HepG2 (cell line): ENCODE measurements at regions not wholly inside any gene's neighbourhood (a gene's known extent, or its start where the extent isn't known, plus 50 kb on each side); places are given as distances from the start of the nearest gene placed in this dataset.

Experiments used
- ATAC-seq: fragments of 200-7000 bp; cut with Tn5 transposase; 3 replicates; pipeline ENCODE4 v1.9.1; 2020; ENCODE audit warnings: mild to moderate bottlenecking, moderate library complexity
- BruUV-seq: library from RNA; stranded (reverse); fragments of 400-500 nt; replicated peaks from 2 replicates; lab custom pipeline; 2021; lab: Mats Ljungman, UMichigan
- CTCF ChIA-PET: fragments of 300-600 bp; formaldehyde crosslinking; extraction: SDS; loops from one replicate; lab custom pipeline; 2021; ENCODE audit warnings: low total read pairs, inconsistent platforms, low intra/inter-chr PET ratio; lab: Yijun Ruan, JAX
- POLR2A ChIA-PET: fragments of 350-600 bp; sonication (Branson Sonifier 250); formaldehyde crosslinking; loops from one replicate; lab custom pipeline; 2020; ENCODE audit warnings: antibody characterized with exemption, inconsistent platforms; lab: Yijun Ruan, JAX
- DNase-seq: peaks from one replicate; pipeline ENCODE4 v3.0.0-alpha.2; 2015; ENCODE audit warnings: low spot score
- FAIRE-seq: peaks from 3 replicates; lab custom pipeline; 2011; peaks lifted over from hg19 to GRCh38; lab: Jason Lieb, UNC
- H2AFZ ChIP-seq: one replicate; pipeline ENCODE4 v1.6.1; 2011; ENCODE audit warnings: low read length, inconsistent platforms
- H3K27ac ChIP-seq: fragments of 300-600 bp; 3 replicates; pipeline ENCODE4 v1.8.0; 2011; ENCODE audit warnings: mixed run types, mild to moderate bottlenecking, mixed read lengths, low read length, inconsistent platforms; ENCODE audit not compliant: insufficient read depth; ENCODE audit errors: extremely low read length
- H3K27me3 ChIP-seq, 2 experiments: fragments of 200-600 bp in 1 of 2; 2 replicates in 1 of 2; 3 replicates in 1 of 2; pipeline versions ENCODE4 v1.6.0 to v1.8.0; 2011; ENCODE audit warnings: low read length in 2 of 2, mild to moderate bottlenecking in 2 of 2, moderate library complexity in 2 of 2, inconsistent platforms in 1 of 2; ENCODE audit not compliant: insufficient read depth in 2 of 2, control insufficient read depth in 1 of 2
- H3K36me3 ChIP-seq, 2 experiments: fragments of 200-600 bp in 1 of 2; replicated peaks in 1 of 2; 2 replicates in 1 of 2; 3 replicates in 1 of 2; pipeline versions ENCODE4 v1.5.1 to v1.8.0; 2011; ENCODE audit warnings: low read length in 2 of 2, inconsistent platforms in 1 of 2; ENCODE audit not compliant: insufficient read depth in 2 of 2, control insufficient read depth in 1 of 2
- H3K4me1 ChIP-seq: 2 replicates; pipeline ENCODE4 v1.5.1; 2012; ENCODE audit warnings: low read length, inconsistent platforms; ENCODE audit not compliant: insufficient read depth
- H3K4me2 ChIP-seq: 2 replicates; pipeline ENCODE4 v1.6.0; 2011; ENCODE audit warnings: low read depth, low read length, inconsistent platforms
- H3K4me3 ChIP-seq, 3 experiments: fragments of 200-600 bp in 1 of 3; sonication (generic), shearing (Covaris generic) in 1 of 3; replicated peaks in 1 of 3; 2 replicates each; pipeline ENCODE4 v1.5.1; 2011 to 2016; ENCODE audit warnings: low read length in 3 of 3, inconsistent platforms in 2 of 3, low read depth in 2 of 3, mild to moderate bottlenecking in 2 of 3, control low read depth in 1 of 3, mixed read lengths in 1 of 3; ENCODE audit not compliant: insufficient read depth in 1 of 3
- H3K79me2 ChIP-seq: one replicate; pipeline ENCODE4 v1.6.1; 2011; ENCODE audit warnings: low read length, inconsistent platforms; ENCODE audit not compliant: insufficient read depth
- H3K9ac ChIP-seq: 2 replicates; pipeline ENCODE4 v1.6.0; 2011; ENCODE audit warnings: mild to moderate bottlenecking, low read depth, low read length, inconsistent platforms; ENCODE audit not compliant: insufficient read depth
- H3K9me3 ChIP-seq: 2 replicates; pipeline ENCODE4 v1.5.1; 2012; ENCODE audit warnings: mild to moderate bottlenecking, low read length
- H4K20me1 ChIP-seq: 2 replicates; pipeline ENCODE4 v1.6.0; 2011; ENCODE audit warnings: inconsistent platforms, mild to moderate bottlenecking, low read length, moderate library complexity; ENCODE audit not compliant: insufficient read depth
- ARID2 ChIP-seq: sonication (generic); formaldehyde crosslinking; IDR thresholded peaks from 2 replicates; pipeline ENCODE4 v1.8.1; 2022; ENCODE audit warnings: mild to moderate bottlenecking, missing genetic modification reagents, borderline replicate concordance
- ARNT ChIP-seq: fragments of 450-650 bp; IDR thresholded peaks from 2 replicates; pipeline ENCODE4 v1.6.1; 2017
- BCLAF1 ChIP-seq: fragments of 450-650 bp; IDR thresholded peaks from 2 replicates; pipeline ENCODE4 v1.6.1; 2017; ENCODE audit warnings: mild to moderate bottlenecking
- FOXA3 ChIP-seq: IDR thresholded peaks from 2 replicates; pipeline ENCODE4 v1.6.1; 2016; ENCODE audit warnings: missing genetic modification reagents, missing compliant biosample characterization
- PCBP1 ChIP-seq: fragments of 200-400 bp; formaldehyde crosslinking; IDR thresholded peaks from 2 replicates; pipeline ENCODE4 v1.6.1; 2017; ENCODE audit warnings: mild to moderate bottlenecking, low read depth, low read length, borderline replicate concordance
- RFXAP ChIP-seq: sonication (generic); formaldehyde crosslinking; IDR thresholded peaks from 2 replicates; pipeline ENCODE4 v1.4.0; 2020; ENCODE audit warnings: missing genetic modification reagents, borderline replicate concordance
- TFE3 ChIP-seq: IDR thresholded peaks from 2 replicates; pipeline ENCODE4 v1.6.1; 2016
- ZNF839 ChIP-seq: sonication (generic); formaldehyde crosslinking; IDR thresholded peaks from 2 replicates; pipeline ENCODE4 v1.4.0; 2020; ENCODE audit warnings: missing genetic modification reagents, mild to moderate bottlenecking, borderline replicate concordance
- ZNF841 ChIP-seq: sonication (generic); formaldehyde crosslinking; IDR thresholded peaks from 2 replicates; pipeline ENCODE4 v1.8.1; 2023; ENCODE audit warnings: missing genetic modification reagents, borderline replicate concordance
- ZSCAN12 ChIP-seq: sonication (generic); formaldehyde crosslinking; IDR thresholded peaks from 2 replicates; pipeline ENCODE4 v1.9.0; 2021; ENCODE audit warnings: mild to moderate bottlenecking, missing genetic modification reagents
- WGBS: methylation state at CpG from one replicate; pipeline ENCODE4 v1.1.6; 2017; ENCODE audit warnings: low lambda C conversion rate; 5-methylcytosine and 5-hydroxymethylcytosine counted together
- in situ Hi-C: cut with HindIII; loops from 2 replicates; pipeline ENCODE4 v1.10.0; 2017; ENCODE audit warnings: low pct_unique_long_range_greater_than_20kb; ENCODE audit not compliant: extremely low pct_ligation_motif_present
- intact Hi-C: fragments of 100-400 bp; cut with micrococcal nuclease; formaldehyde crosslinking; loops from one replicate; pipeline ENCODE4 v1.10.0; 2022; ENCODE audit not compliant: unreplicated experiment
- TF ChIP-seq, protein P1 (sequence below): IDR thresholded peaks from 2 replicates; pipeline ENCODE4 v1.6.1; 2016; ENCODE audit warnings: low read depth

GRCh38 chr4:124918559-124919122, 206.1 kb upstream of the ANKRD50 start:
- intact Hi-C loops, result no loop called here
- FAIRE-seq, result no peak
- WGBS, result 2% methylated on average over 3 of the region's 3 CpGs
- no peak overlapping the region for H3K4me2 ChIP-seq
- TF ChIP-seq ARNT (no peak), PCBP1 (no peak), ZSCAN12 (no peak), RFXAP (no peak), TFE3 (no peak), BCLAF1 (no peak), ARID2 (CRISPR knock-in tag) (no peak), ZNF841 (CRISPR knock-in tag) (no peak), ZNF839 (CRISPR knock-in tag) (no peak), FOXA3 (CRISPR knock-in tag) (no peak)
- TF ChIP-seq, protein P1, sequence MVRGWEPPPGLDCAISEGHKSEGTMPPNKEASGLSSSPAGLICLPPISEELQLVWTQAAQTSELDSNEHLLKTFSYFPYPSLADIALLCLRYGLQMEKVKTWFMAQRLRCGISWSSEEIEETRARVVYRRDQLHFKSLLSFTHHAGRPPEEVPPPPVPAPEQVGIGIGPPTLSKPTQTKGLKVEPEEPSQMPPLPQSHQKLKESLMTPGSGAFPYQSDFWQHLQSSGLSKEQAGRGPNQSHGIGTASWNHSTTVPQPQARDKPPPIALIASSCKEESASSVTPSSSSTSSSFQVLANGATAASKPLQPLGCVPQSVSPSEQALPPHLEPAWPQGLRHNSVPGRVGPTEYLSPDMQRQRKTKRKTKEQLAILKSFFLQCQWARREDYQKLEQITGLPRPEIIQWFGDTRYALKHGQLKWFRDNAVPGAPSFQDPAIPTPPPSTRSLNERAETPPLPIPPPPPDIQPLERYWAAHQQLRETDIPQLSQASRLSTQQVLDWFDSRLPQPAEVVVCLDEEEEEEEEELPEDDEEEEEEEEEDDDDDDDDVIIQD (CRISPR knock-in tag), result no peak
- TF ChIP-seq, all 625 proteins: peak for 0
- ChIA-PET POLR2A (no interaction called here), CTCF (no interaction called here)
- Histone ChIP-seq H3K4me1 (no peaks in the 10 kb centered on the region), H4K20me1 (no peaks in the 10 kb centered on the region), H3K36me3 (no peaks in the 10 kb centered on the region), H3K27ac (no peak overlapping the region), H3K27me3 (no peaks in the 10 kb centered on the region), H3K4me3 (no peak overlapping the region), H3K9me3 (peaks cover 3% of the 10 kb centered on the region; the same call in 1 of the 2 replicates), H3K79me2 (no peaks in the 10 kb centered on the region), H3K9ac (no peak overlapping the region), H2AFZ (no peak overlapping the region)
- in situ Hi-C loops, result no loop called here
- no TSS peak for BruUV-seq
- ATAC-seq (no peak), DNase-seq (no peak)
